Activated CD8-positive, alpha-beta T cell treated with anti-CD3 and anti-CD28 coated beads for 36 hours (primary cell): ENCODE measurements at regions not wholly inside any gene's neighbourhood (a gene's known extent, or its start where the extent isn't known, plus 50 kb on each side); places are given as distances from the start of the nearest gene placed in this dataset.

ENCODE experiments used
- ATAC-seq: fragments of 200-7000 bp; cut with Tn5 transposase; one replicate; pipeline ENCODE4 v1.10.0; 2021; ENCODE audit warnings: mild to moderate bottlenecking, moderate library complexity
- CTCF ChIA-PET: fragments of 350-600 bp; sonication (Branson Sonifier 250); formaldehyde crosslinking; loops from one replicate; lab custom pipeline; 2021; ENCODE audit warnings: antibody characterized with exemption; lab: Charles Lee
- POLR2A ChIA-PET: fragments of 350-600 bp; sonication (Branson Sonifier 250); formaldehyde crosslinking; loops from one replicate; lab custom pipeline; 2021; ENCODE audit warnings: antibody characterized with exemption; lab: Charles Lee
- DNase-seq: peaks from one replicate; pipeline ENCODE4 v3.0.0-alpha.2; 2020
- H3K27ac Mint-ChIP-seq: one replicate; pipeline ENCODE4 v1.8.0; 2021; ENCODE audit warnings: mild to moderate bottlenecking, mixed read lengths
- H3K27me3 Mint-ChIP-seq: one replicate; pipeline ENCODE4 v1.8.0; 2021; ENCODE audit warnings: mixed read lengths
- H3K36me3 Mint-ChIP-seq: one replicate; pipeline ENCODE4 v1.8.0; 2021; ENCODE audit warnings: low read depth, mixed read lengths
- H3K4me1 Mint-ChIP-seq: one replicate; pipeline ENCODE4 v1.8.0; 2021; ENCODE audit warnings: low read depth, mixed read lengths
- H3K4me3 Mint-ChIP-seq: one replicate; pipeline ENCODE4 v1.8.0; 2021; ENCODE audit warnings: mild to moderate bottlenecking, moderate library complexity, mixed read lengths
- H3K9me3 Mint-ChIP-seq: one replicate; pipeline ENCODE4 v1.8.0; 2021; ENCODE audit warnings: mixed read lengths
- CTCF ChIP-seq: fragments of 200-600 bp; IDR thresholded peaks from one replicate; pipeline ENCODE4 v1.8.0; 2022; ENCODE audit warnings: antibody characterized with exemption, mild to moderate bottlenecking
- intact Hi-C: fragments of 100-400 bp; cut with micrococcal nuclease; formaldehyde crosslinking; loops from one replicate; pipeline ENCODE4 v1.10.0; 2022

DNA sequence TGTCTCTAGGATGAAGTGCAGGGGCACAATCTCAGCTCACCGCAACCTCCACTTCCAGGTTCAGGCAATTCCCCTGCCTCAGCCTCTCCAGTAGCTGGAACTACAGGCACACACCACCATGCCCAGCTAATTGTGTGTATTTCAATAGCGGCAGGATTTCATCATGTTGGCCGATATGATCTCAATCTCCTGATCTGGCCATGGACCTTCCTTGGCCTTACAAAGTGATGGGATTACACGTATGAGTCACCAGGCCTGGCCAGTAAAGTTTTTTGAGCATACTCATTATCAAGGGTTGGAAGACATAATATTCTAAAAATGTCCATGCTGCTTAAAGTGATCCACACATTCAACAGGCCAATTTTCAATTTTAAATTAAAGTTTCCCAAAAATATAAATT lies 914.4 kb upstream of the TSPY4 start:
- POLR2A ChIA-PET, result no interaction called here
- Mint-ChIP-seq H3K27me3 (no peaks in the 10 kb centered on the region), H3K4me3 (no peak overlapping the region), H3K27ac (no peak overlapping the region), H3K4me1 (no peaks in the 10 kb centered on the region), H3K36me3 (no peaks in the 10 kb centered on the region), H3K9me3 (no peaks in the 10 kb centered on the region)
- intact Hi-C loops, result no loop called here
- no peak for ATAC-seq
- DNase-seq, result no peak
- CTCF ChIA-PET, result no interaction called here
- no peak for TF ChIP-seq CTCF

- POLR2A ChIA-PET, result no interaction called here
- Mint-ChIP-seq H3K36me3 (no peaks in the 10 kb centered on the region), H3K27ac (no peak overlapping the region), H3K27me3 (no peaks in the 10 kb centered on the region), H3K4me3 (no peak overlapping the region), H3K4me1 (no peaks in the 10 kb centered on the region), H3K9me3 (no peaks in the 10 kb centered on the region)
- intact Hi-C loops, result no loop called here
- CTCF ChIA-PET, result no interaction called here
- no peak for DNase-seq
- ATAC-seq, result no peak
- no peak for TF ChIP-seq CTCF
These were observed 910.8 kb upstream of the TSPY4 start for GRCh38 chrY:8426433-8426832.

DNA sequence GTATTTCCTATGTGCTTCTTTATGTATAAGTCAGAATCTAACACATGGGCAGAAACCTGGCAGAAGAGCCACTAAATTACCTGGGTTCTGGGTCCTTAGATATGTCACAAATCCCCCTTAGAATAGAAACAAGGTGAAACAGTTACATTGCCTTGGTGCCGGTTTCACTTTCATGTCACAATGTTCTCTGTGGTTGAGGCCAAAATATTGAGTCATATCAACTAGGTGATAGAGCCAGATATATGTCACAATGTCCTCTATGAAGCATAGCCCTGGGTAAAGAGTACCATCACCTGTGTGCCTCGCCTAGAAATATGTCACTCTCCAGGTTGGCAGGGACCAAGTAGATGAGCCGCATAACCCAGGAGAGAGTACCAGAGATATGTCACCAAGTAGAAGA lies 899.8 kb upstream of the TSPY4 start:
- CTCF ChIA-PET, result no interaction called here
- Mint-ChIP-seq H3K36me3 (no peaks in the 10 kb centered on the region), H3K9me3 (no peaks in the 10 kb centered on the region), H3K4me3 (no peak overlapping the region), H3K27me3 (no peaks in the 10 kb centered on the region), H3K27ac (no peak overlapping the region), H3K4me1 (no peaks in the 10 kb centered on the region)
- TF ChIP-seq CTCF, result no peak
- intact Hi-C loops, result no loop called here
- POLR2A ChIA-PET, result no interaction called here
- peak; percentile 1 for DNase-seq
- peak; percentile 27 for ATAC-seq

GRCh38 chrY:8442097-8442496 lies 895.2 kb upstream of the TSPY4 start:
- CTCF ChIA-PET, result no interaction called here
- POLR2A ChIA-PET, result no interaction called here
- intact Hi-C loops, result no loop called here

DNA sequence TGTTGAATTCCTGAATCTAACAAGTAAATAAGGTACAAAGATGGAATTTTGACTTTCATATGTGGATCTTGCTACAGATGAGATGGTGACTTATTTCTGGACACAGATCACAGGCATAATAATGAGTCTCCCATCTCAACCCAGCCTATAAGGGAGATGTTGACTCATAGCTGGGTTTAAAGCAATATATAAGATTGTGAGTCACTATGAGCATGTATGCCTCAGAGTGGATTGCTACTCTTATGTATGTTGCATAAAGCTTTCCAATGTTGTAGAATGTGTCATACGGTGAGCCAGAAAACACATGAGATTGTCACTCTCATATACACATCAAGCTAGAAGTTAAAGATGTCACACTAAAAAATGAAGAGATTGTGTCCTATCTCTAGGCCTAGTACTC lies 884.3 kb upstream of the TSPY4 start:
- no peak for DNase-seq
- CTCF ChIA-PET, result no interaction called here
- no peaks in the 10 kb centered on the region for H3K9me3 Mint-ChIP-seq
- no peaks in the 10 kb centered on the region for H3K36me3 Mint-ChIP-seq
- ATAC-seq, result no peak
- H3K4me1 Mint-ChIP-seq, result no peaks in the 10 kb centered on the region
- no peak for TF ChIP-seq CTCF
- H3K4me3 Mint-ChIP-seq, result no peak overlapping the region
- no peaks in the 10 kb centered on the region for H3K27me3 Mint-ChIP-seq
- intact Hi-C loops, result no loop called here
- H3K27ac Mint-ChIP-seq, result no peak overlapping the region
- POLR2A ChIA-PET, result no interaction called here

More at GRCh38 chrY:8442097-8442496, 895.2 kb upstream of the TSPY4 start:
- Mint-ChIP-seq H3K27ac (no peak overlapping the region), H3K27me3 (no peaks in the 10 kb centered on the region), H3K9me3 (no peaks in the 10 kb centered on the region), H3K36me3 (no peaks in the 10 kb centered on the region), H3K4me1 (no peaks in the 10 kb centered on the region), H3K4me3 (no peak overlapping the region)
- no peak for ATAC-seq
- no peak for TF ChIP-seq CTCF
- no peak for DNase-seq
